Osteoblast (primary cell): ENCODE measurements at regions not wholly inside any gene's neighbourhood (a gene's known extent, or its start where the extent isn't known, plus 50 kb on each side); places are given as distances from the start of the nearest gene placed in this dataset.

Experiments used
- DNase-seq: peaks from one replicate; pipeline ENCODE4 v3.0.0; 2011; ENCODE audit warnings: low spot score, mixed read lengths; ENCODE audit not compliant: insufficient read length; ENCODE audit errors: missing footprints
- H2AFZ ChIP-seq: 2 replicates; pipeline ENCODE4 v1.6.0; 2011; ENCODE audit warnings: mild to moderate bottlenecking, low read length
- H3K27ac ChIP-seq: 2 replicates; pipeline ENCODE4 v1.5.1; 2011; ENCODE audit warnings: mild to moderate bottlenecking, low read depth, low read length, moderate library complexity
- H3K27me3 ChIP-seq: 2 replicates; pipeline ENCODE4 v1.6.0; 2012; ENCODE audit warnings: mild to moderate bottlenecking, control low read depth, inconsistent platforms, low read length, moderate library complexity; ENCODE audit not compliant: insufficient read depth
- H3K36me3 ChIP-seq: 2 replicates; pipeline ENCODE4 v1.5.1; 2011; ENCODE audit warnings: mild to moderate bottlenecking, low read length, control low read depth, moderate library complexity; ENCODE audit not compliant: insufficient read depth
- H3K4me1 ChIP-seq: 2 replicates; pipeline ENCODE4 v1.5.1; 2011; ENCODE audit warnings: mild to moderate bottlenecking, low read length, control low read depth, moderate library complexity; ENCODE audit not compliant: insufficient read depth
- H3K4me2 ChIP-seq: 2 replicates; pipeline ENCODE4 v1.6.0; 2011; ENCODE audit warnings: mild to moderate bottlenecking, low read length; ENCODE audit not compliant: insufficient read depth
- H3K4me3 ChIP-seq: fragments of 200-600 bp; sonication (generic); 3 replicates; pipeline ENCODE4 v1.5.1; 2012; ENCODE audit warnings: mild to moderate bottlenecking, low read length, inconsistent platforms; ENCODE audit not compliant: insufficient read depth
- H3K79me2 ChIP-seq: 2 replicates; pipeline ENCODE4 v1.6.0; 2012; ENCODE audit warnings: mild to moderate bottlenecking, low read length, control low read depth, inconsistent platforms; ENCODE audit not compliant: insufficient read depth
- H3K9me3 ChIP-seq: 2 replicates; pipeline ENCODE4 v1.5.1; 2011; ENCODE audit warnings: low read depth, low read length, control low read depth
- H4K20me1 ChIP-seq: 2 replicates; pipeline ENCODE4 v1.6.0; 2012; ENCODE audit warnings: mild to moderate bottlenecking, low read length, control low read depth; ENCODE audit not compliant: insufficient read depth
- CTCF ChIP-seq: IDR thresholded peaks from 2 replicates; pipeline ENCODE4 v1.5.1; 2011; ENCODE audit warnings: mild to moderate bottlenecking, low read depth, low read length, moderate library complexity; ENCODE audit errors: extremely low read depth

- Histone ChIP-seq H3K9me3 (no peaks in the 10 kb centered on the region), H2AFZ (no peak overlapping the region), H3K4me3 (no peak overlapping the region), H4K20me1 (no peaks in the 10 kb centered on the region), H3K27me3 (no peaks in the 10 kb centered on the region), H3K79me2 (no peaks in the 10 kb centered on the region), H3K27ac (no peak overlapping the region), H3K4me2 (no peak overlapping the region), H3K4me1 (no peaks in the 10 kb centered on the region), H3K36me3 (no peaks in the 10 kb centered on the region)
- DNase-seq = no peak
- no peak for TF ChIP-seq CTCF
Observed at GRCh38 chr4:32025851-32026459, 1305.8 kb downstream of the PCDH7 start.

- Histone ChIP-seq H3K4me1 (no peaks in the 10 kb centered on the region), H3K9me3 (no peaks in the 10 kb centered on the region), H3K4me3 (no peak overlapping the region), H3K79me2 (no peaks in the 10 kb centered on the region), H3K27ac (no peak overlapping the region), H4K20me1 (no peaks in the 10 kb centered on the region), H2AFZ (no peak overlapping the region), H3K4me2 (no peak overlapping the region), H3K27me3 (no peaks in the 10 kb centered on the region), H3K36me3 (no peaks in the 10 kb centered on the region)
- DNase-seq = no peak
- no peak for TF ChIP-seq CTCF
Observed at GRCh38 chr4:32030406-32030805, 1310.2 kb downstream of the PCDH7 start.

GRCh38 chr4:32031026-32031425 lies 1310.9 kb downstream of the PCDH7 start:
- Histone ChIP-seq H4K20me1 (no peaks in the 10 kb centered on the region), H3K79me2 (no peaks in the 10 kb centered on the region), H3K36me3 (no peaks in the 10 kb centered on the region), H3K4me2 (no peak overlapping the region), H3K27ac (no peak overlapping the region), H3K9me3 (no peaks in the 10 kb centered on the region), H3K4me3 (no peak overlapping the region), H3K4me1 (no peaks in the 10 kb centered on the region), H3K27me3 (no peaks in the 10 kb centered on the region), H2AFZ (no peak overlapping the region)
- no peak for DNase-seq
- TF ChIP-seq CTCF = no peak

- H3K79me2 ChIP-seq = no peaks in the 10 kb centered on the region
- H3K4me3 ChIP-seq = no peak overlapping the region
- no peaks in the 10 kb centered on the region for H3K9me3 ChIP-seq
- H2AFZ ChIP-seq = no peak overlapping the region
- H3K4me1 ChIP-seq = no peaks in the 10 kb centered on the region
- no peaks in the 10 kb centered on the region for H4K20me1 ChIP-seq
- no peaks in the 10 kb centered on the region for H3K27me3 ChIP-seq
- no peaks in the 10 kb centered on the region for H3K36me3 ChIP-seq
- no peak overlapping the region for H3K27ac ChIP-seq
- H3K4me2 ChIP-seq = no peak overlapping the region
- TF ChIP-seq CTCF = no peak
- DNase-seq = no peak
Observed at GRCh38 chr4:32032136-32032672, 1312.0 kb downstream of the PCDH7 start.
